HEK293 (cell line): ENCODE measurements at regions not wholly inside any gene's neighbourhood (a gene's known extent, or its start where the extent isn't known, plus 50 kb on each side); places are given as distances from the start of the nearest gene placed in this dataset.

ENCODE experiments used
- HOXC10 ChIP-seq: sonication (generic); formaldehyde crosslinking; IDR thresholded peaks from 2 replicates; pipeline ENCODE4 v1.8.1; 2023; ENCODE audit warnings: mild to moderate bottlenecking, missing genetic modification reagents
- PBX3 ChIP-seq: sonication (generic); formaldehyde crosslinking; IDR thresholded peaks from 2 replicates; pipeline ENCODE4 v1.8.1; 2022; ENCODE audit warnings: mild to moderate bottlenecking, moderate library complexity, missing genetic modification reagents
- ZEB2 ChIP-seq: fragments of 450-650 bp; formaldehyde crosslinking; IDR thresholded peaks from 2 replicates; pipeline ENCODE4 v1.5.1; 2016; ENCODE audit warnings: missing biosample characterization, missing genetic modification characterization
- ZNF169 ChIP-seq: fragments of 450-650 bp; formaldehyde crosslinking; IDR thresholded peaks from 2 replicates; pipeline ENCODE4 v1.5.1; 2016; ENCODE audit warnings: missing biosample characterization, missing genetic modification characterization

GRCh38 chr1:118381197-118381869, 196.3 kb upstream of the SPAG17 start:
- no peak for TF ChIP-seq HOXC10
- no peak for TF ChIP-seq ZEB2 (tag by site-specific recombination)
- TF ChIP-seq PBX3 (CRISPR knock-in tag), result no peak
- TF ChIP-seq ZNF169, result no peak
